ENCODE measurements at regions not wholly inside any gene's neighbourhood (a gene's known extent, or its start where the extent isn't known, plus 50 kb on each side); places are given as distances from the start of the nearest gene placed in this dataset.

DNA sequence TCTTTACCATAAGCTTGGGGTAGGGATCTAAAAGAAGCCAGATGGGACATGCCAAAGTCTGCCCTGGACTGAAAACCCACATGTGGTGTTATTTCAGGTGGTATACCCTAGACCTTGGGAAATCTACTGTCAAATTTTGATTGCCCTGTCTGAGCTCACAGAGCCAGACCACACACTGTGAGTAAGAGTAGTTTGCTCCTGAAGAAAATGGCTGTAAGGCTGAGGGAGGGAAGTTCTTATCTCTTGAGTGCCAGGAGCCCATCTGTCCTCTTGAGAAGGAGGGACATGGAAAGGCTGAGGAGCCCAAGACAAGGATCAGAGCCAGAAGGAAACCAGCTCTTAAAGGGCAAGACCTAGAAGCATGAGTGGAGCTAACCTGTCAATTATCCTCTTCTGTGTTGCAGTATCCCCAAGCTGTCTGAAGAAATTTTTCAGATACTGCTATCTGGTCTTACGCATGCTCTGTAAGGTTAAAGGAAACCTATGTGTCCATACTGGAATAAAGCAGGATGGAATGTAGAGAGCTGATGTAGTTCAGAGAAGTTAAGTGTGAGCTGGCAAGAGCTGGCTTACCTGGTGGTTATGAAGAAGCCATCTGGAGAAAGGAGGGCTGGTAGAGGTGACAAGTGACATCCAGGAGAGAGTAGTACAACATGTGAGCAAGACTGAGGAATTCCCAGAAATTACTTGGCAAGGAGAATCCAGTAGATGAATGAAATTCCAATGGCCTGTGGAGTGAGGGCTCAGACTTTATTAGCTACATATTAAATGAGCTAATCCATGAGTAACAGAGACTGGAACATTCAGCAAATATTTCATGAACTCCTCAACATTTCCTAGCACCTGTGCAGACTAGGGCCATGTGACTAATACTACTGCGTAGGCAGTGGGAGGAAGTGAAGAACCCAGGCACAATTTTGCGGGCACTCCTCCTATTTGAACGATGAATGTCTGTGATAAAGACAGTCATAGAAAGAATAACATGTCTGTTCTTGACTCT, 389.1 kb upstream of the KIF2A start:
- DNase-seq, result no peak

- no peak for DNase-seq
Observed at GRCh38 chr5:61918611-61919010, 387.4 kb upstream of the KIF2A start.

DNA sequence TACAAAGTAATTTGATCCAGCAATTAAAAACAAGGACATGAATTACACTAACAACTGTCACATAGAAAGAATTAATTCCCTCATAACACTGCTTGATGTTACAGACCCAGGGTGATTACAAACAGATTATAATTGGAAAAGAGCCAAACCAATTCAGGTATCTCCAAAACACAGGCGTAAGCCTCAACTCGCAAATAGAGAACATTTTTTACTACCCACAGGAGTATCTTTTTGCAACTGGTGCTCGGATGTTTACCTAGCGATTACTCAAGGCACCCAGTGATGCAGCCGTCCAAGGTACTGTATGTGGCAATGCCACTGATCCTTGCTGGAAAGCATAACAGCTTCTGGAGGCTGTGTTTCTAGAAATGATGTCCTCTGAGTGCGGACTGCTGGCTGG, 386.1 kb upstream of the KIF2A start:
- DNase-seq, result no peak

DNA sequence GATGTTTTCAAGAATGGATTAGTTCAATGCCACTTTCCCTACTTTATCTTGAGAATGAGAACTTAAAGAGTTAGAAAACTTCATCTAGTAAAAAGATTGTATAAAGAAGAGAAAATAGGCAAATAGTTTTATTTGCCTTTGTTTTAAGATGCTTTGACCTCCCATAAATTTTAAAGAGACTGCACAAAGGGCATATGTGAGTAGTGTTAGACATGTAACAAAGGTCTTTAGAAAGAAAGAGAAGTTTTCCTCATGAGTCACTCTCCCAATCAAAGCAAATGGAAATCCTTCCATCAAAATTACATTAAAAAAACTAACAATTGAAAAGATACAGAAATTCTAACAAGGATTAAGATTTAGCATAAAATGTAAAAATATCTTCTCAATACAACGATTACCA, 381.8 kb upstream of the KIF2A start:
- no peak for DNase-seq

DNA sequence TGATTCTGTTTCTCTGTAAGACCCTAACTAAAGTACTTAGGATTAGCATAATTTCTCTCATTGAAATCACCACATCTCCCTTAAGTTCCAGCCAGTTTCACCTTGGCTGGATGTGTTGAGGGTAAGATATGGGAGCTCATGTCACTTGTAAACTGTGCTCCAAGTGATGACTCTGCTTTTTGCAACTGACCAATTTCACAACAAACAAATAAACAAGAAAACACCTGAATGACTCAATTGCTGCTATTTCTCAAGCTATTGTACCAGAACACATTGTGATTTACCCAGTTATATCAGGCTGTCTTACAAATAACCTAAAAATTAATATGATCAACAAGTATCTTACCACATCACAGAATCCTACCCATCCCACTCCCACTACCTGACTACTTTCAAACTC, 379.1 kb upstream of the KIF2A start:
- DNase-seq, result no peak

DNA sequence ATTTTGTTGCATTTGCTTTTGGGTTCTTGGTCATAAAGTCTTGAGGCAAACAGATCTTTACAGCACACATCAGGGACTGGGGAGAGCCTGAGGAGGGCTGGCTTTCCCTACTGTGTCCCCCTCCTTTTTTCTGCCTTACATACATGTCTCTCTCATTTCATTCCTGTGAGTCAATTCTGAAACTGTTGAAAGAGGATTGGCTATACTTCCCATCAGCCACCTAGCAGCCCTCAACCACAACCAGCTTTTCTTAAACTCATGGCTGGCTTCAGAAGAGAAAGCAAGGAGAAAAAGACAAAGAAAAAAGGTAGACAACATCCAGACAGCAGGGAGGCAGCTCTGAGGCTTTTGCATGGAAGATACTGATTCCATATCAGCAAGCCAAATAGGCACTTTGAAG, 374.8 kb upstream of the KIF2A start:
- no peak for DNase-seq

GRCh38 chr5:61933787-61934626, 372.0 kb upstream of the KIF2A start:
- DNase-seq, result no peak

- DNase-seq, result no peak
Observed at GRCh38 chr5:61941637-61942036, 364.4 kb upstream of the KIF2A start.

- no peak for DNase-seq
Observed at GRCh38 chr5:61942462-61943049, 363.4 kb upstream of the KIF2A start.

DNA sequence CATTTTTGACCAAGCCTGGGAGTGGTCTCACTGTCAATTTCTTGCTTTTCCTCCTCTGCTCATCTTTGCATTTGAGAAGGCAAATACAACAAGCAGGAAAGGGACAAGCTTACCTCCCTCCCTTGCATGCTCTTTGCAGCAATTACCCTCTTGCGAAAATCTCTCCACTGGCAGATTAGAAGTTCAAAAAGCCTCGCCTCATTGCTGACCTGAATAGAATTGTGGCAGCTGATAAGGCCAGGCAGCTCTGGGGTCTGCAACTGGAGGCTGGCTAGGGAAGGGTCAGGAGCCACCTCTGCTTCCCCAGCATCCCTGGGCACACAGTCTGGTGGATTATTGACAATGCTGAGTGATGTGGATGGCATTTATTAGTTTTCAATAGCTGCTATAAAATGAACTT, 362.3 kb upstream of the KIF2A start:
- no peak for DNase-seq

DNA sequence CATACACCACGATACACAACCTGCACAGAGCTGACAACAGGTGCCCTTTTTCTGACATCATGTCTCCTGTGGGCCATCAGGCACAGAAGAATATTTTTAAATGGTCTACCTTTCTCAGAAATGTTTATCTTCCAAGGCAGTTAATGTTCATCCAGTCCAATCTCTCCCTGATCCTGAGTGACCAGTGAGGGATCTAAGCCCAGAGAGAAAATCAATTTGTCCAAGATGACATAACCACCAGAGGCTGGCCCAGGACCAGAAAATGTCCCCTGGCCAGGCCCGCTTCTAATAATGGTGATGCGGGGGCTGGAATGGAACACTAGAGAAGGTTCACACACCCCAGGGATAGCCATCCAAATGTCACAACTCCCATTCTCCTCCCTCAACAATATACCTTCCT, 357.9 kb upstream of the KIF2A start:
- DNase-seq, result no peak

- no peak for DNase-seq
Observed at GRCh38 chr5:61949054-61949678, 356.8 kb upstream of the KIF2A start.

GRCh38 chr5:61949679-61950435, 356.1 kb upstream of the KIF2A start:
- no peak for DNase-seq

GRCh38 chr5:61951295-61951694, 354.7 kb upstream of the KIF2A start:
- DNase-seq, result no peak

- no peak for DNase-seq
Observed at GRCh38 chr5:61953913-61954312, 352.1 kb upstream of the KIF2A start.

DNA sequence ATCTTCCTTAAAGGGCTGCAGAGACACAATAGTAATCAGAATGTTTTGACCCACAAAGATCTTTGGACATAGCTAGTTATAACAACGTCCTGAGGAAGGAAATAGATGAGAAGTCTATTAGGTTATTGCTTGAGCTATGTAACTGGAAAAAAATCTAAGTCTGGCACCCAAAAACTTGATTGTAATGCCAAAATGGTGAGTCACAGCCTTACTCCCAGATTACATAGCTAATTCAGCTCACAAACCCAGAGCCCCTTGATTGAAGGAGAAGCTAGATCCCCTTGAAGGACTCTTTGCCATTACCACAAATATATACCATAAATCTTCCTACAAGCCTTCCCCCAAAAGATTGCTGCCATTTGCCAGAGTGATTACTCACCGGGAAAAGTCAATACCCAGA, 341.8 kb upstream of the KIF2A start:
- no peak for DNase-seq

- DNase-seq, result no peak
Observed at GRCh38 chr5:61965069-61965468, 340.9 kb upstream of the KIF2A start.

DNA sequence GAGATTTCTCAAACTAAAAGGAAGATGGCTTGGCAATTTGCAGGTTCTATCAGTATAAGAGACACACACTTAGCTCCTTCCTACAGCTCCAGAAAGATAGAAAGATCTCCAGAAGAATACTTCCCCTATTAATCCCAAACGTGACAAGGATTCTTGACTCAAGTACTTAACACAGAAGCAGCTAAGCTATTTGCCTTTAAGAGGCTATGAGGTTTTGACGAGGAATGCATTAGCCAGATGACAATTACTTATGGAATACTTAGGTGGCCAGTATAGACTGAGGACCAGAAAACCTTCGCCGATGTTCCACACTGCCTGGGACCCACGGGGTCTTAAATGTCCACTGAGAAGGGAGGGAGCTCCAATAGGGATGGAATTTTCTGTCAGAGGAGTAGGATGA, 340.5 kb upstream of the KIF2A start:
- no peak for DNase-seq

- no peak for DNase-seq
Observed at GRCh38 chr5:61966296-61966955, 339.6 kb upstream of the KIF2A start.

DNA sequence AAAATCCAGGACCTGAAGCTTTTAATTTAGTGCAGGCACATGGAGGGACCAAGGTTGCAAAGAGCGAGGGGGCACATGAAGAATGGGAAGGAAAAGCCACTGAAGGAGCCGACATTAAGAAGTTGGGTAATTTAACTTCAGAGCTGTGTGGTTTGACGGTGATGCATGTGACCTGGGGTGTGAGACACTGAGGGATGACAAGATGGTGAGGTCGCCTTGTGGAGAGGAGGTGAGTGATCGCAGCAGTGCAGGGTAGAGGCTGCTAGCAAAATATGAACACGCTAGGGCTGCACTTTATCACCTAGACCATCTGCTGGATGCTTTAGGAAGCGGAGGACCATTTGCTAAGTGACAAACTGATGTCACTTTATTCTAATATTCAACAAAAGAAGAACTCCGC, 339.0 kb upstream of the KIF2A start:
- no peak for DNase-seq

- no peak for DNase-seq
Observed at GRCh38 chr5:61967681-61968080, 338.3 kb upstream of the KIF2A start.

GRCh38 chr5:61969347-61969746, 336.7 kb upstream of the KIF2A start:
- DNase-seq, result no peak

Data from activated CD8-positive, alpha-beta memory T cell treated with anti-CD3 and anti-CD28 coated beads, Interleukin-2, amount 50 U/mL, for 48 hours (primary cell).